ENCODE measurements at regions not wholly inside any gene's neighbourhood (a gene's known extent, or its start where the extent isn't known, plus 50 kb on each side); places are given as distances from the start of the nearest gene placed in this dataset.

- Histone ChIP-seq H4K20me1 (ENCODE audit: control insufficient read depth, extremely low read depth, insufficient read depth, low read length) (no peaks in the 10 kb centered on the region), H3K9me1 (ENCODE audit: control insufficient read depth, extremely low read depth, insufficient read depth, low read length) (no peaks in the 10 kb centered on the region), H3K9me3 (ENCODE audit: control insufficient read depth, low read depth, low read length) (no peaks in the 10 kb centered on the region), H3K9ac (ENCODE audit: control insufficient read depth, extremely low read depth, insufficient read depth, low read length) (no peak overlapping the region), H3K27me3 (ENCODE audit: control insufficient read depth, extremely low read depth, insufficient read depth, low read length) (no peaks in the 10 kb centered on the region), H2AFZ (ENCODE audit: control insufficient read depth, low read length) (no peak overlapping the region), H3K79me2 (ENCODE audit: control insufficient read depth, insufficient read depth, low read length) (no peaks in the 10 kb centered on the region), H3K36me3 (ENCODE audit: control insufficient read depth in 2 of 2, extremely low read depth in 1 of 2, insufficient read depth in 2 of 2, low read length in 2 of 2) (no peaks in the 10 kb centered on the region), H3K4me2 (ENCODE audit: control insufficient read depth, extremely low read depth, insufficient read depth, low read depth, low read length) (no peak overlapping the region), H3K4me1 (ENCODE audit: control insufficient read depth, extremely low read depth, insufficient read depth, low read length) (no peaks in the 10 kb centered on the region), H3K27ac (ENCODE audit: control insufficient read depth, insufficient read depth, low read length) (no peak overlapping the region), H3K4me3 (ENCODE audit: control insufficient read depth in 2 of 3, extremely low read depth in 1 of 3, insufficient read depth in 2 of 3, low read depth in 1 of 3, low read length in 3 of 3) (no peak overlapping the region)
- TF ChIP-seq EZH2 (IDR thresholded peaks at IDR 0.05; ENCODE audit: low read length) (no peak), CTCF (optimal IDR thresholded peaks at IDR 0.05 in 1 of 3, IDR thresholded peaks at IDR 0.05 in 1 of 3, conservative IDR thresholded peaks at IDR 0.05 in 1 of 3; ENCODE audit: extremely low read depth in 1 of 3, insufficient read depth in 2 of 3, low read length in 3 of 3) (no peak)
- DNase-seq (ENCODE audit: low read depth, low spot score) (no peak), FAIRE-seq (no peak)
- dilution Hi-C loops (cut with MboI; ENCODE audit: extremely low pct_ligation_motif_present, low sequenced_read_pairs): loop anchor here (5.0 kb wide), 1 partner anchor 56 kb away; no protein-coding TSS in a partner anchor
Observed at GRCh38 chr19:31863122-31863521, 482.3 kb upstream of the ZNF507 start.

GRCh38 chr19:31874313-31874712 lies 471.1 kb upstream of the ZNF507 start:
- Histone ChIP-seq H3K9ac (ENCODE audit: control insufficient read depth, extremely low read depth, insufficient read depth, low read length) (no peak overlapping the region), H2AFZ (ENCODE audit: control insufficient read depth, low read length) (no peak overlapping the region), H3K9me1 (ENCODE audit: control insufficient read depth, extremely low read depth, insufficient read depth, low read length) (no peaks in the 10 kb centered on the region), H4K20me1 (ENCODE audit: control insufficient read depth, extremely low read depth, insufficient read depth, low read length) (no peaks in the 10 kb centered on the region), H3K27me3 (ENCODE audit: control insufficient read depth, extremely low read depth, insufficient read depth, low read length) (no peaks in the 10 kb centered on the region), H3K27ac (ENCODE audit: control insufficient read depth, insufficient read depth, low read length) (no peak overlapping the region), H3K4me3 (ENCODE audit: control insufficient read depth in 2 of 3, extremely low read depth in 1 of 3, insufficient read depth in 2 of 3, low read depth in 1 of 3, low read length in 3 of 3) (no peak overlapping the region), H3K4me1 (ENCODE audit: control insufficient read depth, extremely low read depth, insufficient read depth, low read length) (no peaks in the 10 kb centered on the region), H3K79me2 (ENCODE audit: control insufficient read depth, insufficient read depth, low read length) (no peaks in the 10 kb centered on the region), H3K36me3 (ENCODE audit: control insufficient read depth in 2 of 2, extremely low read depth in 1 of 2, insufficient read depth in 2 of 2, low read length in 2 of 2) (no peaks in the 10 kb centered on the region), H3K4me2 (ENCODE audit: control insufficient read depth, extremely low read depth, insufficient read depth, low read depth, low read length) (no peak overlapping the region), H3K9me3 (ENCODE audit: control insufficient read depth, low read depth, low read length) (peaks cover 12% of the 10 kb centered on the region)
- FAIRE-seq: no peak
- no peak for TF ChIP-seq EZH2 (IDR thresholded peaks at IDR 0.05; ENCODE audit: low read length)
- no peak for TF ChIP-seq CTCF (optimal IDR thresholded peaks at IDR 0.05 in 1 of 3, IDR thresholded peaks at IDR 0.05 in 1 of 3, conservative IDR thresholded peaks at IDR 0.05 in 1 of 3; ENCODE audit: extremely low read depth in 1 of 3, insufficient read depth in 2 of 3, low read length in 3 of 3)
- dilution Hi-C loops (cut with MboI; ENCODE audit: extremely low pct_ligation_motif_present, low sequenced_read_pairs): no loop called here
- DNase-seq (ENCODE audit: low read depth, low spot score): no peak

Data from keratinocyte (primary cell).